Activated T-helper 1 cell treated with anti-CD3 and anti-CD28 coated beads, Interleukin-12 subunit alpha, Interleukin-12 subunit beta, Interleukin-2, Interleukin-4 antibody, amounts not matched to agents 30 ng/mL and 10 ng/mL and 1 ng/mL, durations not matched to agents 14 hours and 24 hours and 36 hours (primary cell): ENCODE measurements at regions not wholly inside any gene's neighbourhood (a gene's known extent, or its start where the extent isn't known, plus 50 kb on each side); places are given as distances from the start of the nearest gene placed in this dataset.

Experiments
- DNase-seq: peaks from one replicate; pipeline ENCODE4 v3.0.0; 2021; ENCODE audit warnings: low spot score
- H3K27ac Mint-ChIP-seq: one replicate; pipeline ENCODE4 v1.8.0; 2021; ENCODE audit warnings: mild to moderate bottlenecking, mixed read lengths
- H3K27me3 Mint-ChIP-seq: one replicate; pipeline ENCODE4 v1.8.0; 2022; ENCODE audit warnings: mild to moderate bottlenecking, moderate library complexity, mixed read lengths; ENCODE audit not compliant: insufficient read depth
- H3K36me3 Mint-ChIP-seq: one replicate; pipeline ENCODE4 v1.8.0; 2021; ENCODE audit warnings: low read depth, mixed read lengths
- H3K4me1 Mint-ChIP-seq: one replicate; pipeline ENCODE4 v1.8.0; 2021; ENCODE audit warnings: low read depth, mixed read lengths
- H3K4me3 Mint-ChIP-seq: one replicate; pipeline ENCODE4 v1.8.0; 2021; ENCODE audit warnings: mild to moderate bottlenecking, moderate library complexity, mixed read lengths
- H3K9me3 Mint-ChIP-seq: one replicate; pipeline ENCODE4 v1.8.0; 2021; ENCODE audit warnings: mixed read lengths
- intact Hi-C: fragments of 100-400 bp; cut with micrococcal nuclease; formaldehyde crosslinking; loops from one replicate; pipeline ENCODE4 v1.15.1; 2024

- intact Hi-C loops: no loop called here
- no peak for DNase-seq
- Mint-ChIP-seq H3K4me1 (no peaks in the 10 kb centered on the region), H3K9me3 (no peaks in the 10 kb centered on the region), H3K4me3 (no peak overlapping the region), H3K27ac (no peak overlapping the region), H3K36me3 (no peaks in the 10 kb centered on the region), H3K27me3 (peaks cover 3% of the 10 kb centered on the region)
These were observed 204.0 kb downstream of the CYRIA start for GRCh38 chr2:16461672-16462071.

DNA sequence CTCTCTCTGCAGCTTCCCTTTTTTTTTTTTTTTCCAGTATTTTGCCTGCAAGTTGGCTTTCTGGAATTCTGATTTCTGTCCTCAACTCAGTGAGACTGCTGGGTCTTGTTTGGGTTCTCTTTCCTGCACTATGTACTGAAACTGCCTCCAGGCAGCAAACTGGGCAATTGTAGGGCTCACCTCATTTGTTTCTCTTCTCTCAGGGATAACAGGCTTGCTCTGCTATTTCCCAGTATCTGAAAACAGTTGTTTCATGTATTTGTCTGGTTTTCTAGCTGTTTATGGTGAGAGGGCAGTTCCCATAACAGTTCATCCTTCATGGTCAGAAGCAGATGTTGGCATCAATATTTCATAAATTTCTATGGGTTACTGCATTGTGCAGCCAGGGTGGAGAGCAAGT, 206.0 kb downstream of the CYRIA start:
- intact Hi-C loops: no loop called here
- H3K27ac Mint-ChIP-seq: no peak overlapping the region

DNA sequence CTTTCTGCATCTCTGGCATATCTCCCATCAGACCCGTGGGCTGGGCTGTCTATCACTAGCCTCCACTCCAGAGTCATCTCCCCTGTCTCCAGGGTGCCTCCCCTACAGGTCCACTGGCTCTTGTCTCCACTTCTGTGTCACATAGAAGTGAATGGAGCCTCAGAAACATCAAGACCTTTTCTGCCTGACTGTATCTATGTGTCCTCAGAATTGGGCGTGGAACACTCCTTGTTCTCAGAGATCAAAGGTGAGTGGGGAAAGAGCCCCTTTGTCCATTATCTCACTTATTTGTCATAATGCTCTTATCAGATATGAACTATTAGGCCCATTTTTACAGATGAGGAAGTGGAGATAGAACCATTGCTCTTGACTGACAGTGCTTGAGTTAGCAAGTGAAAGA, 211.0 kb downstream of the CYRIA start:
- Mint-ChIP-seq H3K4me1 (no peaks in the 10 kb centered on the region), H3K4me3 (no peak overlapping the region), H3K27me3 (no peaks in the 10 kb centered on the region), H3K27ac (no peak overlapping the region), H3K9me3 (no peaks in the 10 kb centered on the region), H3K36me3 (no peaks in the 10 kb centered on the region)
- intact Hi-C loops: no loop called here
- DNase-seq: no peak

More for the DNA sequence above, 206.0 kb downstream of the CYRIA start:
- Mint-ChIP-seq H3K4me3 (no peak overlapping the region), H3K27me3 (peaks cover 3% of the 10 kb centered on the region), H3K36me3 (no peaks in the 10 kb centered on the region), H3K4me1 (no peaks in the 10 kb centered on the region), H3K9me3 (no peaks in the 10 kb centered on the region)
- DNase-seq: no peak

DNA sequence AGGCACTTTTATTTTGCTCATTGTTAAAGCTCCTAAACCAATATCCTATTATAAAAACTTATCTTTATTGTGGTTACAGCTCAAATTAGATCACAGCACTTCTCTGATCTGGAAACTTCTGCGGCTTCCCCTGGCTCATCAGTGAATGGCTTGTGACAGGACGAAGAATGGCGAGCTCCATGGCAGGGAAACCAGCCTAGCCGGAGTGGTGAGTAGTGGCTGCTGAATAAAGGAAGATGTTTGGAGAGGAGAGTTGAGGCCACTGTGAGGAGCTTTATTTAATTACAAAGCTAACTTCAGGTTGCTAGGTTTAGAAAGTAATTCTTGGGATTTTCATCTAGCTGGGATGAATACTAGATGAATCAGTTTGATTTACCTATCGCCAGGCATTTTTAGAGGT, 213.5 kb downstream of the CYRIA start:
- Mint-ChIP-seq H3K36me3 (no peaks in the 10 kb centered on the region), H3K4me1 (no peaks in the 10 kb centered on the region), H3K27me3 (no peaks in the 10 kb centered on the region), H3K4me3 (no peak overlapping the region), H3K9me3 (no peaks in the 10 kb centered on the region), H3K27ac (no peak overlapping the region)
- intact Hi-C loops: no loop called here
- no peak for DNase-seq

- DNase-seq: no peak
- Mint-ChIP-seq H3K9me3 (no peaks in the 10 kb centered on the region), H3K4me3 (no peak overlapping the region), H3K4me1 (no peaks in the 10 kb centered on the region), H3K27me3 (no peaks in the 10 kb centered on the region), H3K27ac (no peak overlapping the region), H3K36me3 (no peaks in the 10 kb centered on the region)
- intact Hi-C loops: no loop called here
These were observed 218.9 kb downstream of the CYRIA start for GRCh38 chr2:16446706-16447105.

DNA sequence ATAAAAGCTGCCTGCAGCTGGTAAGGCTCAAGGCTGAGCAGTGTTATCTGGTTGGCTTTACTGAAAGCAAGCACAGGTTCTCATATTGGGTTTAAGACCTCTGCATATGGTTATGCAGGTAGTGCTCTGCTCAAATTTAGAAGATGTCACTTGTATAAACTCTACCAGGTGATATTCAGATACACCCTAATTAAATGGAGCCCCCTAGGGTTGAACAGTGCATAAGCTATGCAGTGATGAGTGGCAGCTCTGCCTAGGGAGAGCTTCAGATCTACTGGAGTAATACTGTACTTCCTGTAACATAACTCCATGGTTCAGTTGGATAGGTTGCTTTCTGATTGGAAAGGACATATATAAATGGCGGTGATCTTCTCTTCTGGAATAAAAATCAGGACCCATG, 222.7 kb downstream of the CYRIA start:
- Mint-ChIP-seq H3K9me3 (no peaks in the 10 kb centered on the region), H3K4me3 (no peak overlapping the region), H3K4me1 (no peaks in the 10 kb centered on the region), H3K36me3 (no peaks in the 10 kb centered on the region), H3K27me3 (peaks cover 3% of the 10 kb centered on the region), H3K27ac (no peak overlapping the region)
- no peak for DNase-seq
- intact Hi-C loops: no loop called here

DNA sequence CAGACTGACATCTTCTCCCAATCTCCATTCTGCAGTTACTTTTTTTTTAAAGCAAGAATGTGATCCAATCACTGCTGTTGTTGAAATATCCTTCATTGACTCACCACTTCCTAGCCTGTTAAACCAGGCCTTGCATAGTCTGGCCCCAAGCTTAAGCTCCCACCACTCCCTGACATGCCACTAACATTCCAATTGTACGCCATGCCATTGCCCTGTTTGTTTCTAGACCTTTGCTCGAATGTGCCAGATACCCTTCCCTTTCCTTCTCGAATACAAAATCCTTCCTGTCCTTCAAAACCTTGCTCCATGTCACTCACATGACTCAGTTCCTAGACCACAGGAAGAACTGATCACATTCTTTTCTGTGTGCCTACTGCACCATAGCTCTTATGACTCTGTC, 224.2 kb downstream of the CYRIA start:
- H3K27me3 Mint-ChIP-seq: peaks cover 4% of the 10 kb centered on the region
- intact Hi-C loops: no loop called here
- H3K27ac Mint-ChIP-seq: no peak overlapping the region
- H3K36me3 Mint-ChIP-seq: no peaks in the 10 kb centered on the region
- H3K9me3 Mint-ChIP-seq: no peaks in the 10 kb centered on the region
- H3K4me3 Mint-ChIP-seq: no peak overlapping the region
- H3K4me1 Mint-ChIP-seq: no peaks in the 10 kb centered on the region
- DNase-seq: no peak

GRCh38 chr2:16440898-16441297, 224.7 kb downstream of the CYRIA start:
- Mint-ChIP-seq H3K4me3 (no peak overlapping the region), H3K27ac (no peak overlapping the region), H3K27me3 (peaks cover 4% of the 10 kb centered on the region), H3K9me3 (no peaks in the 10 kb centered on the region), H3K36me3 (no peaks in the 10 kb centered on the region), H3K4me1 (no peaks in the 10 kb centered on the region)
- DNase-seq: no peak
- intact Hi-C loops: no loop called here

DNA sequence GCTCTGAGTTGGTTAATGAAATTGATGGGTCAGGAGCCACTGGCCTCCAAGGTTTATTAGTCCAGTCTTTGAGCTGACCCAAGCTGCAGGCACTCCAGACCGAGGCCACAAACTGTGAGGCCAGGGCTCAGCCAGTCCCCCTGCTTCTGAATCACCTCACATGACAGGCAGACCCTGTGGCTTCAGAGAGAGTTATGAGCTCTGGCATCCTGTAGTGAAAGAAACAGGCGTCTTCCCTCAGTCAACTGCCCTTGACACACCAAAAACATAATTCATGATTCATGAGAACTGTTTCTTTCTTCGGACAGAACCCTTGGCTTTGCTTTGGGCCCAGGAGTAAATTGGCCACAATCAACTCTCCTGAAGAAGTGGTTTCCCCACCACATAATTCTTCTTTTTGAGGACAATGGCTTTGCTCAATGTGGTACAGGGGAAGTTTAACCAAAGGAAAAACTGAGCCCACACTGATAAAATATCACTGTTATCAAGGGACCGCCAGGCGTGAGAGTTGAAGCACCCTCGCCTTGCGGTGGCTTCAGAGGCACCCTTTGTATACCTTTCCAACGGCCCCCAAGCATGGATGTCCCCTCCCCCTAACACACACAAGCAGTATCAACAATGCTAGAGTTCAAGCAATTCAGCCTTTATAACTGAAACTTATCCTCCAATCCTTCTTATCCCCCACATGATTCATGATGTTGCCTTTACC, 226.9 kb downstream of the CYRIA start:
- Mint-ChIP-seq H3K9me3 (no peaks in the 10 kb centered on the region), H3K4me1 (no peaks in the 10 kb centered on the region), H3K36me3 (no peaks in the 10 kb centered on the region), H3K27ac (no peak overlapping the region), H3K27me3 (peaks cover 6% of the 10 kb centered on the region), H3K4me3 (no peak overlapping the region)
- intact Hi-C loops: no loop called here
- no peak for DNase-seq

DNA sequence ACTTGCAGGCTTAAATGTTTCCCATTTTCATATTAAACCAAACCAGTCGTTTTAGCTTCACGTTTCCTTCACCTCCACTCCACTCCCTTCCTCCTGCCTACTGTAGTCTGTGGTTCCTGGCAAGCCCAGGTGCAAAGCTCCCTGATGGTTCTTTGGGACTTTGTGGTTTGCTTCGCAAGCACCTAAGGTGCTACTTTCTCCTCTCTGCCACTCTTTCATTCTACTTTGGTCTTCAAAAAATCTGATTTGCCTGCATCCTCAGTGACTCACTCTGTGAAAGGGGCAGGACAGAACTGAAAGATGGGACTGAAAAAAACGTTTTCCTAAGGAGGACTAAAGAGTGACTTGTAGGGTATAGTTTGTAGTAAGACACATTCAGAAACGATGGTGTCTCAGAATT, 228.4 kb downstream of the CYRIA start:
- peaks cover 6% of the 10 kb centered on the region for H3K27me3 Mint-ChIP-seq
- no peak overlapping the region for H3K4me3 Mint-ChIP-seq
- no peaks in the 10 kb centered on the region for H3K9me3 Mint-ChIP-seq
- H3K36me3 Mint-ChIP-seq: no peaks in the 10 kb centered on the region
- no peak overlapping the region for H3K27ac Mint-ChIP-seq
- intact Hi-C loops: no loop called here
- no peak for DNase-seq
- no peaks in the 10 kb centered on the region for H3K4me1 Mint-ChIP-seq

DNA sequence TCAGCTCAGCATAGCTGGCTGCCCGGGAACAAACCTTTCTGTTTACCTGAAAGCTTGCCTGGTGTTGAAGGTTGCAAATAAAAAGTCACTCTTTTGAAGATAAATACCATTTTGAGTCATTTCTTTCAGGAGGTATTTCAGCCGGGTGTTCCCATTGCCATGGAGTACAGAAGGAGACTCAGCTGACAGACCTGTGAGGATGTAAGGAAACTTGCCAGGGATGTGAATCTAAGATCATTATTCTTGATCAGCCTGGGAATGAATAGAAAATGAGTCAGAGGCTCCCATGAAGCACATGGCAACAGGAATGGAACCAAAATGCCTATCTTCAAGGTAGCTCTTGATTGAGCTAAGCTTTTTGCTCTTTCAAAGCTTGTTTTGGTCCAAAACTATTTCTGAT, 231.2 kb downstream of the CYRIA start:
- no peak for DNase-seq
- intact Hi-C loops: no loop called here
- Mint-ChIP-seq H3K4me3 (no peak overlapping the region), H3K4me1 (no peaks in the 10 kb centered on the region), H3K27ac (no peak overlapping the region), H3K27me3 (peaks cover 4% of the 10 kb centered on the region), H3K36me3 (no peaks in the 10 kb centered on the region), H3K9me3 (no peaks in the 10 kb centered on the region)

GRCh38 chr2:16430846-16431245, 234.8 kb downstream of the CYRIA start:
- no peaks in the 10 kb centered on the region for H3K9me3 Mint-ChIP-seq
- H3K27me3 Mint-ChIP-seq: peaks cover 2% of the 10 kb centered on the region
- H3K36me3 Mint-ChIP-seq: no peaks in the 10 kb centered on the region
- H3K4me3 Mint-ChIP-seq: no peak overlapping the region
- intact Hi-C loops: no loop called here
- no peaks in the 10 kb centered on the region for H3K4me1 Mint-ChIP-seq
- no peak for DNase-seq
- no peak overlapping the region for H3K27ac Mint-ChIP-seq

DNA sequence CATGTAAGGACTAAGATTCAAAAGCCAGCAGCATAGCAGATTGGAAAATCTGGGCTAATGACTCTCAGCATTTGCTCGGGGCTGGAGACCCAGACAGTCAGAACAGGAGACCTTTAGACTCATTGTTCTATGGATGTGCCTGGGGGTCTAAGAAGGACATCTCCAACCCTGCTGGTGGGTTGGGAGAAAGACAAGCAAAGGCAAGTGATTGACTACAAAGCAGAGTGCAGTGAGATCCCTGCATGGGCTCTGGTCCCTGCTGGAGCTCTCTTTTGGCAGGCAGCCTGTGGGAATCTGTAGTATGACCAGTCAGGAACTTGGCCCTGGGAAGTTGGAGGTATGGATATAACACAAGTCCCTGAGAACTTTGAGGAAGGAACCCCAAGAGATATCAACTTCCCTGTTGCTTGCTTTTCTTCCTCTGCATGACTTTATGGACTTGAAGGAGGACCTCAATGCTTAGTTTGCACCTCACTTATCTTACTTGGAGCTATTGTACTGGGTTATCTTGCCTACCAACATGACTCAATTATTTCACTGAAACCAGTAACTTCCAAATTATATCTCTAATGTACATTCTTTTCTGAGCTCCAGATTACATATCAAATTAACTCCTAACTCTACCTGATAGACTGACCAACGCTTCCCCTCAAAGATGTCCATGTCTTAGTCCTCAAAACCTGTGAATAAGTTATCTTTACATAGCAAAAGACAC, 236.0 kb downstream of the CYRIA start:
- DNase-seq: no peak
- H3K4me3 Mint-ChIP-seq: no peak overlapping the region
- H3K9me3 Mint-ChIP-seq: no peaks in the 10 kb centered on the region
- no peaks in the 10 kb centered on the region for H3K36me3 Mint-ChIP-seq
- H3K27me3 Mint-ChIP-seq: no peaks in the 10 kb centered on the region
- no peaks in the 10 kb centered on the region for H3K4me1 Mint-ChIP-seq
- no peak overlapping the region for H3K27ac Mint-ChIP-seq
- intact Hi-C loops: no loop called here
